Neuronal stem cell (in vitro differentiated cells): ENCODE measurements at regions not wholly inside any gene's neighbourhood (a gene's known extent, or its start where the extent isn't known, plus 50 kb on each side); places are given as distances from the start of the nearest gene placed in this dataset.

Experiments
- DNase-seq: peaks from one replicate; pipeline ENCODE4 v3.0.0-alpha.2; 2013; ENCODE audit warnings: low spot score
- H2AFZ ChIP-seq: one replicate; pipeline ENCODE4 v1.6.1; 2013; ENCODE audit warnings: mild to moderate bottlenecking, low read length, inconsistent platforms
- H2AK5ac ChIP-seq: 2 replicates; pipeline ENCODE4 v1.6.1; 2013; ENCODE audit warnings: low read depth, mild to moderate bottlenecking, inconsistent platforms, low read length, moderate library complexity, mixed read lengths
- H2BK120ac ChIP-seq: 2 replicates; pipeline ENCODE4 v1.6.1; 2013; ENCODE audit warnings: low read depth, mild to moderate bottlenecking, inconsistent platforms, low read length, moderate library complexity, mixed read lengths
- H2BK12ac ChIP-seq: one replicate; pipeline ENCODE4 v1.6.1; 2013; ENCODE audit warnings: low read length, inconsistent platforms
- H2BK15ac ChIP-seq: 2 replicates; pipeline ENCODE4 v1.6.1; 2013; ENCODE audit warnings: mild to moderate bottlenecking, low read length, inconsistent platforms, mixed read lengths
- H2BK5ac ChIP-seq: one replicate; pipeline ENCODE4 v1.6.1; 2013; ENCODE audit warnings: inconsistent platforms, mild to moderate bottlenecking, low read length, moderate library complexity
- H3K14ac ChIP-seq: one replicate; pipeline ENCODE4 v1.6.1; 2013; ENCODE audit warnings: low read length, inconsistent platforms
- H3K18ac ChIP-seq: 2 replicates; pipeline ENCODE4 v1.6.1; 2013; ENCODE audit warnings: low read length, inconsistent platforms
- H3K23ac ChIP-seq: 2 replicates; pipeline ENCODE4 v1.6.1; 2013; ENCODE audit warnings: low read depth, mild to moderate bottlenecking, mixed read lengths, low read length, inconsistent platforms; ENCODE audit not compliant: poor library complexity
- H3K27ac ChIP-seq: replicated peaks from 3 replicates; pipeline ENCODE4 v1.5.1; 2013; ENCODE audit warnings: low read length, inconsistent platforms
- H3K27me3 ChIP-seq, 3 experiments: 2 replicates each; pipeline ENCODE4 v1.6.1; 2013; ENCODE audit warnings: low read length in 3 of 3, mild to moderate bottlenecking in 2 of 3, inconsistent platforms in 1 of 3, low read depth in 1 of 3, mixed read lengths in 1 of 3, moderate library complexity in 1 of 3; ENCODE audit not compliant: control insufficient read depth in 3 of 3, insufficient read depth in 3 of 3
- H3K36me3 ChIP-seq, 2 donors: replicated peaks in 1 of 2; 2 replicates each; pipeline ENCODE4 v1.6.1; 2013; ENCODE audit warnings: low read length in 2 of 2; ENCODE audit not compliant: control insufficient read depth in 2 of 2, insufficient read depth in 2 of 2
- H3K4ac ChIP-seq: 2 replicates; pipeline ENCODE4 v1.6.1; 2013; ENCODE audit warnings: inconsistent platforms, mild to moderate bottlenecking, low read length, moderate library complexity
- H3K4me1 ChIP-seq, 2 donors: 1 replicate in 1 of 2; 2 replicates in 1 of 2; pipeline ENCODE4 v1.6.1; 2013; ENCODE audit warnings: low read length in 2 of 2, low read depth in 1 of 2; ENCODE audit not compliant: control insufficient read depth in 2 of 2, insufficient read depth in 1 of 2
- H3K4me2 ChIP-seq: one replicate; pipeline ENCODE4 v1.6.1; 2013; ENCODE audit warnings: mild to moderate bottlenecking, low read length, inconsistent platforms; ENCODE audit not compliant: insufficient read depth, poor library complexity, severe bottlenecking
- H3K4me3 ChIP-seq, 2 donors: 2 replicates each; pipeline ENCODE4 v1.5.1; 2013; ENCODE audit warnings: low read length in 2 of 2, mild to moderate bottlenecking in 2 of 2, inconsistent platforms in 1 of 2, moderate library complexity in 1 of 2
- H3K79me1 ChIP-seq: one replicate; pipeline ENCODE4 v1.6.1; 2013; ENCODE audit warnings: low read depth, mild to moderate bottlenecking, inconsistent platforms, low read length, moderate library complexity
- H3K9ac ChIP-seq: one replicate; pipeline ENCODE4 v1.6.1; 2013; ENCODE audit warnings: mild to moderate bottlenecking, low read depth, low read length, inconsistent platforms; ENCODE audit not compliant: poor library complexity
- H3K9me3 ChIP-seq, 2 donors: replicated peaks in 1 of 2; 2 replicates each; pipeline versions ENCODE3 to v1.6.1; 2013; ENCODE audit warnings: low read length in 2 of 2, mild to moderate bottlenecking in 2 of 2, inconsistent platforms in 1 of 2, low read depth in 1 of 2, mixed read lengths in 1 of 2, moderate library complexity in 1 of 2; ENCODE audit not compliant: control insufficient read depth in 2 of 2, insufficient read depth in 1 of 2
- H4K8ac ChIP-seq: one replicate; pipeline ENCODE4 v1.6.1; 2013; ENCODE audit warnings: low read depth, mild to moderate bottlenecking, inconsistent platforms, low read length, moderate library complexity
- H4K91ac ChIP-seq: one replicate; pipeline ENCODE4 v1.6.1; 2013; ENCODE audit warnings: low read length, low read depth, mild to moderate bottlenecking, inconsistent platforms; ENCODE audit not compliant: poor library complexity
- WGBS, 2 donors: extraction: QIAGEN DNeasy Blood & Tissue Kit; methylation state at CpG; one replicate each; pipeline ENCODE4 v1.1.7; 2013; ENCODE audit warnings: missing lambda C conversion rate in 2 of 2, mixed read lengths in 1 of 2; ENCODE audit not compliant: insufficient read length in 2 of 2, insufficient replicate concordance in 1 of 2; ENCODE audit errors: extremely low coverage in 2 of 2; 5-methylcytosine and 5-hydroxymethylcytosine counted together

- Histone ChIP-seq H2AFZ (peak overlapping the region; percentile 44), H3K4me1 (no peaks in the 10 kb centered on the region), H3K4ac (no peak overlapping the region), H2BK12ac (no peak overlapping the region), H3K27ac (no peak overlapping the region), H2BK15ac (no peak overlapping the region), H3K18ac (peak overlapping the region; percentile 8), H3K9me3 (no peaks in the 10 kb centered on the region), H2BK120ac (no peak overlapping the region), H2AK5ac (no peak overlapping the region), H3K36me3 (no peaks in the 10 kb centered on the region), H4K91ac (no peak overlapping the region), H3K4me3 (no peak overlapping the region), H3K23ac (no peak overlapping the region), H3K79me1 (no peaks in the 10 kb centered on the region), H3K4me2 (no peak overlapping the region), H3K27me3 (peaks cover 0 to 5% (median 0%) of the 10 kb centered on the region in 3 experiments), H3K9ac (no peak overlapping the region), H2BK5ac (no peak overlapping the region), H4K8ac (no peak overlapping the region), H3K14ac (no peak overlapping the region)
- DNase-seq: no peak
- WGBS, 2 donors: no CpG with 5 or more reads among the region's 8 CpGs
Observed at GRCh38 chr2:10993001-10993481, 81.3 kb downstream of the KCNF1 start.

- H3K9ac ChIP-seq: no peak overlapping the region
- H3K4me3 ChIP-seq: no peak overlapping the region
- no peak overlapping the region for H2BK5ac ChIP-seq
- no peak overlapping the region for H4K91ac ChIP-seq
- peaks cover 0 to 3% (median 0%) of the 10 kb centered on the region in 3 experiments for H3K27me3 ChIP-seq
- H3K79me1 ChIP-seq: no peaks in the 10 kb centered on the region
- no peak overlapping the region for H3K23ac ChIP-seq
- H3K4me2 ChIP-seq: no peak overlapping the region
- H3K4me1 ChIP-seq: no peaks in the 10 kb centered on the region
- H3K14ac ChIP-seq: peak overlapping the region; percentile 75
- H3K36me3 ChIP-seq: no peaks in the 10 kb centered on the region
- no CpG with 5 or more reads among the region's 13 CpGs for WGBS, 2 donors
- H2BK12ac ChIP-seq: no peak overlapping the region
- no peak overlapping the region for H3K4ac ChIP-seq
- no peak overlapping the region for H2AFZ ChIP-seq
- H4K8ac ChIP-seq: no peak overlapping the region
- no peak overlapping the region for H3K27ac ChIP-seq
- H3K18ac ChIP-seq: no peak overlapping the region
- no peak overlapping the region for H2BK120ac ChIP-seq
- no peak for DNase-seq
- no peaks in the 10 kb centered on the region for H3K9me3 ChIP-seq
- no peak overlapping the region for H2BK15ac ChIP-seq
- no peak overlapping the region for H2AK5ac ChIP-seq
Observed at GRCh38 chr2:10995366-10995970, 83.7 kb downstream of the KCNF1 start.

GRCh38 chr2:11004199-11004598 lies 92.5 kb downstream of the KCNF1 start:
- no CpG with 5 or more reads among the region's 3 CpGs for WGBS, 2 donors

GRCh38 chr2:11005032-11005431 lies 93.3 kb downstream of the KCNF1 start:
- no peak overlapping the region for H4K8ac ChIP-seq
- no CpG with 5 or more reads among the region's 5 CpGs for WGBS, 2 donors

More at GRCh38 chr2:11004199-11004598, 92.5 kb downstream of the KCNF1 start:
- Histone ChIP-seq H2BK15ac (no peak overlapping the region), H2AK5ac (no peak overlapping the region), H3K27ac (no peak overlapping the region), H3K4me2 (no peak overlapping the region), H3K14ac (no peak overlapping the region), H4K91ac (no peak overlapping the region), H2AFZ (no peak overlapping the region), H3K9me3 (no peaks in the 10 kb centered on the region), H3K23ac (no peak overlapping the region), H3K18ac (no peak overlapping the region), H2BK12ac (no peak overlapping the region), H2BK120ac (no peak overlapping the region), H3K27me3 (no peaks in the 10 kb centered on the region), H3K79me1 (no peaks in the 10 kb centered on the region), H3K36me3 (no peaks in the 10 kb centered on the region), H3K4me1 (peaks cover 6 to 10% of the 10 kb centered on the region in 2 donors), H3K4ac (no peak overlapping the region), H3K4me3 (no peak overlapping the region), H2BK5ac (no peak overlapping the region), H3K9ac (no peak overlapping the region), H4K8ac (no peak overlapping the region)
- no peak for DNase-seq

More at GRCh38 chr2:11005032-11005431, 93.3 kb downstream of the KCNF1 start:
- no peak for DNase-seq
- Histone ChIP-seq H3K14ac (no peak overlapping the region), H3K23ac (no peak overlapping the region), H3K4ac (no peak overlapping the region), H3K27me3 (no peaks in the 10 kb centered on the region), H3K9me3 (no peaks in the 10 kb centered on the region), H2BK12ac (no peak overlapping the region), H3K27ac (no peak overlapping the region), H3K4me1 (peaks cover 6 to 10% of the 10 kb centered on the region in 2 donors), H3K4me3 (no peak overlapping the region), H3K4me2 (no peak overlapping the region), H3K18ac (no peak overlapping the region), H2BK5ac (no peak overlapping the region), H3K79me1 (no peaks in the 10 kb centered on the region), H3K9ac (no peak overlapping the region), H2BK15ac (no peak overlapping the region), H2BK120ac (no peak overlapping the region), H4K91ac (no peak overlapping the region), H2AK5ac (no peak overlapping the region), H3K36me3 (no peaks in the 10 kb centered on the region), H2AFZ (no peak overlapping the region)
